Kasumi-1 (cell line): ENCODE measurements at regions not wholly inside any gene's neighbourhood (a gene's known extent, or its start where the extent isn't known, plus 50 kb on each side); places are given as distances from the start of the nearest gene placed in this dataset.

Source experiments
- DNase-seq, 2 experiments: peaks; one replicate each; lab custom pipeline; 2025; lab: John Stamatoyannopoulos, UW

DNA sequence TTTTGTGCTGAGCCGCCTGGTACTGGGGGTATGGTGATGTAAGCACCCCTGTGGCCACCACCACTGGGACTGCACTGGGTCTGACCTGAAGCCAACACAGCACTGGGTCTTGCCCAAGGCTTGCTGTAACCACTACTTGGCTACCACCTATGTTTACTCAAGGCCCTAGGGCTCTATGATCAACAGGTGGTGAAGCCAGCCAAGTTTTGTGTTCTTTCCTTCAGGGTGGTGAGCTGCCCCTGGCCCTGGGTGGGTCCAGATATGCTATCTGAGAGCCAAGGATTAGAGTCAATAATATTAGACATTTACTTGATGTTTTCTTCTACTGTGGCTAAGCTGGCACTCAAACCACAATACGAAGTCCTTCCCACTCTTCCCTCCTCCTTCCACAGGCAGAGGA, 55.1 kb upstream of the PAGE4 start:
- DNase-seq, result no peak

DNA sequence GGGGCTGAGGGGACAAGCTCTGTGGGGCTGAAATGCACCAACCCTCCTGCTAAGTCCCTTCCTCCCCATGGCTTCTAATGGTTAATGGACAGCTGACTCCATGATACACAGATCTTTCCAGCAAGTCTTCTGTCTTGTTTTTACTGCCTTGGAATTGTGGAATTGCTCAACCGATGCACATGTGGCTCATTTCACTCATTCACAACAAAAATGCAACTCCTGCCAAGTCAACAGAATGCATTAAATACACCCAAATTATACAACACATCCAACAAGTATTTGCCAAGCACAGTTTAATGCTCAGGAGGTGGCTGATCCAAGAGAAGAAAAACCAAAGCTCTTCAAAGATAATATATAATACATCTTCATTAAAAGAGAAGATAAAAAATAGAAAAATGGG, 61.9 kb upstream of the PAGE4 start:
- DNase-seq, result no peak

DNA sequence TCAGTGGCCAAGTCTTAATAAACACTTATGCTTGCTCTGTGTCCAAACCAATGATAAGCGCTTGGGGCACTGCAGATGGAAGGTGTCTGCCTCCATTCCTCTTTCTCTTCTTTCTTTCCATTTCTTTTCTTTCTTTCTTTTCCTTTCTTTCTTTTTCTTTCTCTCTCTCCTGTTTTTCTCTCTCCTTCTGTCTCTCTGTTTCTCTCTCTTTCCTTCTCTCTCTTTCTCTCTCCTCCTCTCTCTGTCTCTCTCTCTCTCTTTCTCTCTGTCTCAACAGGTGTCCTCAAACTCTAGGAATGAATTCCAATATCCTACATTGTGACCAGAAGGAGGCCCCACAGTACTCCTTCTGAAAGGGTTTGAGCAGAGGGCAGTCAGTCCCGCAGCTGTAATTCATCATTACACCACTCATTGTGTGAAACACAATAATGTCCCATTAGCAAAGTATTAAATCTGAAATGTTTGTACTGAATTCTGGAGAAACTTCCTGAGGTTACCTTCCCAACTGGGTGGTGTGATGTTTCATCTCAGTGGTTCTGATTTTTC, 66.5 kb upstream of the PAGE1 start:
- DNase-seq, result no peak

DNA sequence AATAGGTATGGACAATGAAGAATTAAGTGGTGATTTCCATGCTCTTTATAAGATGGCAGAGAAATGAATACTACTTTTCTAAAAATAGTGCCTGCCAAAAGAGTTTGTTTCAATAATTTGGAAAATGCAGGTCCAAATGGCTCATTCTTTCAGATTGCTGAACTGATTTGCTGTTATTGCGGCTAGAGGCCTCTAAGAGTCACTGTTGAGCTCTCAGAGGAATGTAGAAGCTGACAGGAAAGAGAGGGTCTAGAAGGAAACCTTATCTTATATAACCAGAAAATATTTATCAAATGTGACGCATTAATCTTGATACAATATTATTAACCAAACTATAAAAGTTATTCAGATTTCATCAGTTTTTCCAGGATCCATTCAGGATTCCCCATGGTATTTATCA, 65.7 kb upstream of the PAGE1 start:
- peak; percentile 19 to 20 for DNase-seq

DNA sequence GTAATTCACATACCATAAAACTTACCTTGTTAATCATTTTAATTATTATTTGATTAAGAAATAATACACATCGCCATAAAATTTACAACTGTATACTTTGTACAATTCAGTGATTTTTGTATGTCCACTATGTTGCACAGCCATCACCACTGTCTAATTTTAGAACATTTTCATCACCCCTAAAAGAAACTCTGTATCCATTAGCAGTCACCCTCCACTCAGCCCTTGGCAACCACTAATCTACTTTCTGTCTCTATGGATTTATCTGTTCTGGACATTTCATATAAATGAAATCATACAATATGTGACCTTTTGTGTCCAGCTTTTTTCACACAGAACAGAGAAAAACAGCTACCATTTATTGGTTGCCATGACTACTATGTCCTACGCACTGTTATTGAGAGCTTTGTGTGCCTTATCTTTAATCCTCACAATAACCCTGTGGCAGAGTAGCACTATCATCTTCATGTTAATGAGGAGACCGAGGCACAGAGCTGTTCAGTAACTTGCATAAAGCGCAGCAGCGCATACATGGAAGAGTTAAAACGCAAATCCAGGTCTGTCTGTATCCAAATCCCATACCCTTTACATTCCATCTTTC, 64.6 kb upstream of the PAGE1 start:
- no peak for DNase-seq

DNA sequence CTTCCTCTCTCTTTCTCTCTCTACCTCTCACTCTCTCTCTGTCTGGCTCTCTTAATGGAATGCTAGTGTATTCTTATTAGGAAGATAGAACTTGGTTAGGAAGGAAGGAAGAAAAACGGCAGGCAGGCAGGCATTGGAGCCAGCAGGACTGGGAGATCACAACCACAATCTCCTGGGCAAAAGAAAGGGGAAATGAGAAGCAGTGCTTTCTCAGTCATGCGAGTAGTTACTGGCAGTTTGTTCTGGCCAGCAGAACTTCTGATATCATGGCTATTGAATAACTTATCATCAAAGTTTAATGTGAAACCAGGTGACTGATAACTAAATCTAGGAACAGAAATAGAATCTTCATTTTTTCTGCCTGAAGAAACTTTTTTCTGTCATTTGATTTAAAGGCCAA, 60.9 kb upstream of the PAGE1 start:
- DNase-seq, result no peak

DNA sequence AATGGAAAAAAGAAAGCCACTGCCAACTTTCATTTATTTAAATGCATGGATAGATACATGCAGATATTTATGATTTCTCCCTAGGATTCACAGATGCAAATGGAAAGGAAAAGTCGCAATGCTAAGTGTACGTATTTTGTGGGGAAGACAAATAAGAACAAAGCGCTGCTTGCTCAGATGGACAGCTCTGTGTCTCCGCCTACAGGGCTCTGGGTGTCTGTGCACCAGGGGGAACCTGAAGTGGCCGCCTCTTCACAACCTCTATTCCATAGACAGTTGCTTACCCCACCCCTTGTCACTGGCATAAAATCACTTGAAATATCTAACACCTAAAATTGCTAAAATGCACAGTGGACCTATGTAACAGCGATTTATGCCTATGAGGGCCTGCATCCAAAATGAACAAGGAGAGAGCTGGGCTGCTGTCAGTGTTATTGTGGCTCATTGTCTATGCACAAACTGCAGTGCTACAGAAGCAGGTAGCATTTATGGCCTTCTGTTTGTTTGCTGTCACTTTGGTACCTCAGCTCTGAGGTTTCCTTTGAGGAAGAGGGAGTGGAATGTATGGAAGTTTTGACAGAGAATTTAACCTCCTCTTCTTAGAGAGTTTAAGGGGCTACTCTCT, 58.6 kb upstream of the PAGE1 start:
- DNase-seq, result peak; percentile 31 to 55

DNA sequence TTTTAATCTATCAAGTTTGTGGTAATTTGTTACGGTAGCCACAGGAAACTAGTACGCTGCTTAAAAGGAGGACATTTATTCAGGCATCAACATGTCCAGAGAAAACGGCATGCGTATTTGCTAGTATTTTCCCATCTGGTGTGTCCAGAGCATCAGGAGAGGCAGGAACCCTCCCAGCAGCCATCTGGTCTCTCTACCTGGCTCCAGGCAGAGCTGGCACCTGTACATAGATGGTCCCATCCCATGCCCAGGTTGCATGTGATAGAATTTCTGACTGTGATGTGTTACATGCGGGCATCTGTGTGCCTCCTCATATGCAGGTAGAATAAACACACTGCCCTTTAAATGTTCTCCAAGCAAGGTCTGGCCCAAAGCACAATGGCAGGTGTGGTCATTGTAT, 57.9 kb upstream of the PAGE1 start:
- DNase-seq, result no peak

DNA sequence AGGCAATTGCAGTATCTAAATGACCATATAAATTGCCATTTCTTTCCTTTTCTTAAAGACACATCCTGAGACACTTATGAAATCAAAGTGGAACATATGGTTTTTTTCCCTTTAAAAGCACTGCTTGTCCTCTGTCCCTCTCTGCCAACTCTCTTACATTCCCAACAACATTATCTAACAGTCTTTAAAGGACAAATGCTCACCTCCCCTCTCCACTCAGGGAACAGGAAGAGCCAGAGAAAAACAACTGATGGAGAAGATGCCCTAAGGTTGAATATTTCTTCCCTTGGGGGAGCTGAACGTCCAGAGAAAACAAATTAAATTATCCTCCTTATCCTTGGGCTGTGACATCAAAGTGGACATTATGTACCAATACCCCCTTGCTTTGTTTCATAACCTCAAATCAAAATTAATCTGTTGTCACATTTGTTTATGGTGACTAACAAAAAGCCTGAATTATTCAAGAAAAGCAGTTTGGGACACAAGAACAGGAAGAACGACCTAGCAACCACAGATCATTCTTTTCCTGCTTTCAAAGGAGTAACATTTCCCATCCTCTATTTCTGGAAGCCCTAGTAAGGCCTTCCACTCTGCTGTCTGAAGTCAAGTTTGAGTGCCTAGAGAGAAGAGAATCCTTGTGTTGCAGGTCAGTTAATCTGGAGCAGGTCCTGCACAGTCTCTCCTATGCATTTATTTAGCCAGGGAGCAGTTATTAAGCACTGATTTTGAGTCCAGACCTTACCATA, 52.6 kb upstream of the PAGE1 start:
- no peak for DNase-seq

DNA sequence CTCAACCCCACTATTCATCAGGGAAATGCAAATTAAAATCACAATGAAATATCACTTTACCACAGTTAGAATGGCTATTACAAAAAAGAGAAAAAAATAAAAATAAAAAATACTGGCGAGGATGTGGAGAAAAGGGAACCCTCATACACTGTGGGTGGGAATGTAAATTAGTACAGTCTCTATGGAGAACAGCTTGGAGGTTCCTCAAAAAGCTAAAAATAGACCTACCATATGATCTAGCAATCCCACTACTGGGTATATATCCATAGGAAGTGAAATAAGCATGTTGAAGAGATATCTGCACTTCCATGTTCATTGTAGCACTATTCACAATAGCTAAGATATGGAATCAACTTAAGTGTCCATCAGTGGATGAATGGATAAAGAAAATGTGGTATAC, 50.5 kb upstream of the PAGE1 start:
- no peak for DNase-seq
